Left ventricle myocardium inferior (tissue), 1 donor: ENCODE measurements at regions not wholly inside any gene's neighbourhood (a gene's known extent, or its start where the extent isn't known, plus 50 kb on each side); places are given as distances from the start of the nearest gene placed in this dataset.

ENCODE experiments used
- DNase-seq: peaks from one replicate; pipeline ENCODE4 v3.0.0-alpha.2; 2020
- H3K27ac ChIP-seq: fragments of 200-600 bp; replicated peaks from 2 replicates; pipeline ENCODE4 v1.8.0; 2021
- H3K27me3 ChIP-seq: fragments of 200-600 bp; 2 replicates; pipeline ENCODE4 v1.8.0; 2021; ENCODE audit warnings: low read depth
- H3K36me3 ChIP-seq: fragments of 200-600 bp; 2 replicates; pipeline ENCODE4 v1.8.0; 2021
- H3K4me1 ChIP-seq: fragments of 200-600 bp; 2 replicates; pipeline ENCODE4 v1.8.0; 2021
- H3K4me3 ChIP-seq: fragments of 200-600 bp; 2 replicates; pipeline ENCODE4 v1.8.0; 2021; ENCODE audit warnings: mild to moderate bottlenecking, moderate library complexity
- H3K9me3 ChIP-seq: fragments of 200-600 bp; replicated peaks from 2 replicates; pipeline ENCODE4 v1.8.0; 2021
- intact Hi-C: fragments of 100-400 bp; cut with micrococcal nuclease; formaldehyde crosslinking; loops from one replicate; pipeline ENCODE4 v1.11.0; 2022
- TF ChIP-seq, protein P1 (sequence below): fragments of 200-600 bp; IDR thresholded peaks from 2 replicates; pipeline ENCODE4 v1.8.0; 2021; ENCODE audit warnings: antibody characterized with exemption, mild to moderate bottlenecking, borderline replicate concordance
- donor health status: DM: no; HTN: yes; CAD: no; lungs with severe emphysema.

DNA sequence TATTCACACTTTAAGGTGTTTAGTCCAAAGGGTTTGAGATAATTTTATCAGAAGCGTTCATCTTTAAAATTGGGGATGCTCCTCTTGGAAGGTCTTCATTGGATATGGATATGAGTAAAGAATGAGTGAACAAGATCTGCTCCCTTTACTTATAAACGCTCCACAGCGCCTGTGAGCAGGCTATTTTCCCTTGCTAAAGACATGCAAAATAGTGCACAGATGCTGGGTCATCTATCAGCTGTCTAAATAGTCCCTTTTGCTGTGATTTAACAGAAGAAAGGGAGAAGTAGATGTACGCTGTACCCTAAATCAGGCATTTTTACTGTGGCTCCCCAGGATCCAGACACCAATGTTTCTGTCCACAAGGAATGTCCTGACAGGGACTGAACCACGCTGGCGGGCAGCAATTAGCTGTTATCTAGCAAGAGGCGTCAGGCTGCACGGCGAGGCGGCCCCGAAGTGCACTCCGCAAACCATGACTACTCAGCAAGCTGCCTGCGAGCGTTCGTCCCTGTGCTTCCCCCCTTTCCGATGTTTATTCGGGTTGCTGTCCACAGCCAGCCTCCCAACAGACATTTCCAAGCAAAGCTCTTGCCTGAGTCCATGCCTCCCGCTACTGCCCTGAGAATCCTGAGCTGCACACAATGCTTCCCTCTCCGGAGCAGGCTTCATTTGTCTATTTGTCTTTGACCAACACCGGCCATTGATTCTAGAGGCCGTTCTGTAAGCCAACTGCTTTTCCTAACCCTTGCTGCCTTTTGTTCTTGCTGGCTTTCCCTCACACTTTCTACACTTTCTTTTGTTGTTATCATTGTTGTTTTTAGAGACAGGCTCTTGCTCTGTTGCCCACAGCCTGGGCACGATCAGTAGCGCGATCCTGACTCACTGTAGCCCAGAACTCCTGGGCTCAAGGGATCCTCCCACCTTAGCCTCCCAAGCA, 55.7 kb upstream of the CNEP1R1 start:
- intact Hi-C loops = no loop called here
- Histone ChIP-seq H3K36me3 (no peaks in the 10 kb centered on the region), H3K4me3 (no peak overlapping the region), H3K27ac (no peak overlapping the region), H3K9me3 (no peaks in the 10 kb centered on the region), H3K27me3 (peaks cover 27% of the 10 kb centered on the region), H3K4me1 (peaks cover 11% of the 10 kb centered on the region)
- peak; percentile 18 for DNase-seq
- TF ChIP-seq, protein P1, sequence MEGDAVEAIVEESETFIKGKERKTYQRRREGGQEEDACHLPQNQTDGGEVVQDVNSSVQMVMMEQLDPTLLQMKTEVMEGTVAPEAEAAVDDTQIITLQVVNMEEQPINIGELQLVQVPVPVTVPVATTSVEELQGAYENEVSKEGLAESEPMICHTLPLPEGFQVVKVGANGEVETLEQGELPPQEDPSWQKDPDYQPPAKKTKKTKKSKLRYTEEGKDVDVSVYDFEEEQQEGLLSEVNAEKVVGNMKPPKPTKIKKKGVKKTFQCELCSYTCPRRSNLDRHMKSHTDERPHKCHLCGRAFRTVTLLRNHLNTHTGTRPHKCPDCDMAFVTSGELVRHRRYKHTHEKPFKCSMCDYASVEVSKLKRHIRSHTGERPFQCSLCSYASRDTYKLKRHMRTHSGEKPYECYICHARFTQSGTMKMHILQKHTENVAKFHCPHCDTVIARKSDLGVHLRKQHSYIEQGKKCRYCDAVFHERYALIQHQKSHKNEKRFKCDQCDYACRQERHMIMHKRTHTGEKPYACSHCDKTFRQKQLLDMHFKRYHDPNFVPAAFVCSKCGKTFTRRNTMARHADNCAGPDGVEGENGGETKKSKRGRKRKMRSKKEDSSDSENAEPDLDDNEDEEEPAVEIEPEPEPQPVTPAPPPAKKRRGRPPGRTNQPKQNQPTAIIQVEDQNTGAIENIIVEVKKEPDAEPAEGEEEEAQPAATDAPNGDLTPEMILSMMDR = no peak

DNA sequence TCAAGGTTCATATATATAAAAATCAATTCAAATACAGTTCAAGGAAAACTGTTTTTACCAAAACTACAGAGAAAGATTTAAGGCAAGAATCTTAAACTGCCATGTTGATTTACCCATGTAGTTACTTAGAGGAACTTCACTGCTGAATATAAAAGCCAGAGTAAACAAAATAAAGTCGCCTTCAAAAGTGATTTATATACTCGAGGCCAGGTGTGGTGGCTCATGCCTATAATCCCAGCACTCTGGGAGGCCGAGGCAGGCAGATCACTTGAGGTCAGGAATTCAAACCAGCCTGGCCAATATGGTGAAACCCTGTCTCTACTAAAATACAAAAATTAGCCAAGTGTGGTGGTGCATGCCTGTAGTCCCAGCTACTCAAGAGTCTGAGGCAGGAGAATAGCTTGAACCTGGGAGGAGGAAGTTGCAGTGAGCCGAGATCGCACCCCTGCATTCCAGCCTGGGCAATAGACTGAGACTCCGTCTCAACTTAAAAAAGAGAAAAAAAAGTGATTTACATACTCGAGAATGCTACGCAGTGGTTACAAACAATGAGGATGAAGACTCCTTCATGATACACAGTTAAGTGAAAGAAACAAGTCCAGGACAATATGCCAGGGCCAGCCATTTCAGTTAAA, 54.1 kb upstream of the CNEP1R1 start:
- peaks cover 11% of the 10 kb centered on the region for H3K4me1 ChIP-seq
- H3K36me3 ChIP-seq = no peaks in the 10 kb centered on the region
- peaks cover 27% of the 10 kb centered on the region for H3K27me3 ChIP-seq
- intact Hi-C loops = no loop called here
- no peak overlapping the region for H3K27ac ChIP-seq
- TF ChIP-seq, protein P1 = no peak
- H3K9me3 ChIP-seq = no peaks in the 10 kb centered on the region
- no peak for DNase-seq
- no peak overlapping the region for H3K4me3 ChIP-seq

DNA sequence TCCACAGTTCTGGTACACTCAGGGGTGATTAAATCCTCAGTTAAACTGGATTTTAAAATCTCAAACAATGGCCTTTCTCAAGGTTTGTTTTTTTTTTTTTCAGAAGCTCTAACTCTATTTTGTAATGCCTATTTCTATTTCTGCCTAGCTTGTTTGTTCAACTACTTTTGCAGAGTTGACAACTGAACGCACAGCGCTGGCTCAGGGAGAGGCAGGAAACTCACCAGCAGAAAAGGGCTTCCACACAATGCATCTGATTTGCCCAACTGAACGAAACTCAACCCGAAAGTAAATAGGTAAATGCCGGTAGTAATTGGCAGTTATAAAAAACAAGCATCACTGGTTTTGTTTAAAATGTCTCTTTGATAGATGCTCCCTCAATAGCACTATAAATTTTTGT, 52.7 kb upstream of the CNEP1R1 start:
- Histone ChIP-seq H3K27me3 (peaks cover 25% of the 10 kb centered on the region), H3K9me3 (peaks cover 2% of the 10 kb centered on the region), H3K36me3 (no peaks in the 10 kb centered on the region), H3K4me3 (no peak overlapping the region), H3K4me1 (peaks cover 10% of the 10 kb centered on the region), H3K27ac (no peak overlapping the region)
- TF ChIP-seq, protein P1 = no peak
- no peak for DNase-seq
- intact Hi-C loops = no loop called here

DNA sequence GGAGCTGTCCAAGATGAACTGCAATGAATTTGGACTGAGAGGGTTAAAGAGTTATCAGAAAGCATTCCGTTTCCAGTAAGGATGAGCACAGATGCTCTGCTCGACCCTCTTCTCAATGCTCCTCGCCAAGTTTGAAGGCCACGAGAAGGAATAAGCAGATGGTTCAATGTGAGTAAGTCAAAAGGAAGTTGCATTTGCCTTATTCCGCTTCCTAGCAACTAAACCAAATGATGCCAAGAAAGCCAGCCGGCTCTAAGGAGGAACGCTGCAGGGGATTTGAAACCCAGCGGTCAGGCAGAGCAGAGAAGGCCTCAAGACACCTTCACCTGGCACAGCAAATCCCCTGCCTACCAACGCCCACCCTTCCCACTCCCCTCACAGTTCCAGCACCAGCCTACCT, 52.1 kb upstream of the CNEP1R1 start:
- Histone ChIP-seq H3K4me3 (no peak overlapping the region), H3K36me3 (no peaks in the 10 kb centered on the region), H3K27ac (no peak overlapping the region), H3K9me3 (peaks cover 8% of the 10 kb centered on the region), H3K27me3 (peaks cover 23% of the 10 kb centered on the region), H3K4me1 (peaks cover 7% of the 10 kb centered on the region)
- no peak for DNase-seq
- intact Hi-C loops = no loop called here
- TF ChIP-seq, protein P1 = no peak
